WTC11 (cell line): ENCODE measurements at regions not wholly inside any gene's neighbourhood (a gene's known extent, or its start where the extent isn't known, plus 50 kb on each side); places are given as distances from the start of the nearest gene placed in this dataset.
A peak's percentile ranks its signal among the peaks of the same experiment; 100 is the strongest.

Experiments
- ATAC-seq: fragments of 200-7000 bp; cut with Tn5 transposase; 2 replicates; pipeline ENCODE4 v1.10.0; 2021; ENCODE audit warnings: mild to moderate bottlenecking, moderate library complexity
- CTCF ChIA-PET: fragments of 300-600 bp; sonication (Branson Sonifier 250); formaldehyde crosslinking; loops from one replicate; lab custom pipeline; 2021; ENCODE audit warnings: antibody characterized with exemption; lab: Charles Lee
- POLR2A ChIA-PET: fragments of 350-600 bp; sonication (Branson Sonifier 250); formaldehyde crosslinking; loops from one replicate; lab custom pipeline; 2021; ENCODE audit warnings: antibody characterized with exemption; lab: Charles Lee
- DNase-seq: peaks from one replicate; pipeline ENCODE4 v3.0.0; 2021; ENCODE audit warnings: low spot score
- H3K27ac Mint-ChIP-seq: 2 replicates; pipeline ENCODE4 v1.8.0; 2021; ENCODE audit warnings: mixed read lengths
- H3K27me3 Mint-ChIP-seq: 2 replicates; pipeline ENCODE4 v1.8.0; 2021; ENCODE audit warnings: low read depth, mild to moderate bottlenecking, moderate library complexity, mixed read lengths
- H3K36me3 Mint-ChIP-seq: 2 replicates; pipeline ENCODE4 v1.8.0; 2021; ENCODE audit warnings: mixed read lengths
- H3K4me1 Mint-ChIP-seq: 2 replicates; pipeline ENCODE4 v1.8.0; 2022; ENCODE audit warnings: mixed read lengths
- H3K4me3 Mint-ChIP-seq: 2 replicates; pipeline ENCODE4 v1.8.0; 2021; ENCODE audit warnings: mild to moderate bottlenecking, moderate library complexity, mixed read lengths
- H3K9me3 Mint-ChIP-seq: 2 replicates; pipeline ENCODE4 v1.8.0; 2021; ENCODE audit warnings: mixed read lengths
- AR ChIP-seq: fragments of 250-450 bp; sonication (Bioruptor Pico); IDR thresholded peaks from 2 replicates; pipeline ENCODE4 v1.9.0; 2021; ENCODE audit warnings: mild to moderate bottlenecking
- ATF3 ChIP-seq: sonication (generic); formaldehyde crosslinking; conservative IDR thresholded peaks from 2 replicates; pipeline ENCODE4 v1.8.1; 2022; ENCODE audit warnings: mild to moderate bottlenecking, missing genetic modification reagents
- E2F5 ChIP-seq: sonication (generic); formaldehyde crosslinking; IDR thresholded peaks from 2 replicates; pipeline ENCODE4 v1.8.1; 2022; ENCODE audit warnings: mild to moderate bottlenecking, moderate library complexity, missing genetic modification reagents
- FOXJ3 ChIP-seq: sonication (generic); formaldehyde crosslinking; IDR thresholded peaks from 2 replicates; pipeline ENCODE4 v1.9.0; 2021; ENCODE audit warnings: missing genetic modification reagents, mild to moderate bottlenecking, borderline replicate concordance
- GRHL2 ChIP-seq: fragments of 250-450 bp; sonication (Bioruptor Pico); IDR thresholded peaks from 2 replicates; pipeline ENCODE4 v1.8.0; 2022; ENCODE audit warnings: mild to moderate bottlenecking, moderate library complexity; ENCODE audit not compliant: insufficient replicate concordance, severe bottlenecking
- JAZF1 ChIP-seq: fragments of 250-450 bp; sonication (Bioruptor Pico); IDR thresholded peaks from 2 replicates; pipeline ENCODE4 v1.9.0; 2021; ENCODE audit warnings: moderate library complexity, mild to moderate bottlenecking, inconsistent platforms
- KAT7 ChIP-seq: sonication (generic); formaldehyde crosslinking; IDR thresholded peaks from 2 replicates; pipeline ENCODE4 v1.8.1; 2023; ENCODE audit warnings: missing genetic modification reagents, mild to moderate bottlenecking, borderline replicate concordance
- NFATC4 ChIP-seq: fragments of 250-450 bp; sonication (Bioruptor Pico); IDR thresholded peaks from 2 replicates; pipeline ENCODE4 v1.9.0; 2021; ENCODE audit warnings: mild to moderate bottlenecking
- NR3C1 ChIP-seq: sonication (generic); formaldehyde crosslinking; conservative IDR thresholded peaks from 2 replicates; pipeline ENCODE4 v1.8.1; 2023; ENCODE audit warnings: low read depth, mild to moderate bottlenecking, missing genetic modification reagents
- RORB ChIP-seq: fragments of 250-450 bp; sonication (Bioruptor Pico); IDR thresholded peaks from 2 replicates; pipeline ENCODE4 v1.9.0; 2021; ENCODE audit warnings: mild to moderate bottlenecking
- SMAD4 ChIP-seq: sonication (generic); formaldehyde crosslinking; IDR thresholded peaks from 2 replicates; pipeline ENCODE4 v1.8.0; 2022; ENCODE audit warnings: mild to moderate bottlenecking, missing genetic modification reagents
- SP1 ChIP-seq: sonication (generic); formaldehyde crosslinking; conservative IDR thresholded peaks from 2 replicates; pipeline ENCODE4 v1.8.1; 2022; ENCODE audit warnings: missing genetic modification reagents
- TEAD1 ChIP-seq: sonication (generic); formaldehyde crosslinking; IDR thresholded peaks from 2 replicates; pipeline ENCODE4 v1.8.0; 2022; ENCODE audit warnings: mild to moderate bottlenecking, missing genetic modification reagents
- USF1 ChIP-seq: sonication (generic); formaldehyde crosslinking; IDR thresholded peaks from 2 replicates; pipeline ENCODE4 v1.8.0; 2022; ENCODE audit warnings: mild to moderate bottlenecking, missing genetic modification reagents
- ZNF138 ChIP-seq: sonication (generic); formaldehyde crosslinking; conservative IDR thresholded peaks from 2 replicates; pipeline ENCODE4 v1.8.1; 2022; ENCODE audit warnings: mild to moderate bottlenecking, moderate library complexity, missing genetic modification reagents
- ZNF281 ChIP-seq: sonication (generic); formaldehyde crosslinking; IDR thresholded peaks from 2 replicates; pipeline ENCODE4 v1.8.0; 2023; ENCODE audit warnings: mild to moderate bottlenecking, missing genetic modification reagents
- ZNF317 ChIP-seq: sonication (generic); formaldehyde crosslinking; IDR thresholded peaks from 2 replicates; pipeline ENCODE4 v1.8.1; 2023; ENCODE audit warnings: low read depth, mild to moderate bottlenecking, moderate library complexity, missing genetic modification reagents, borderline replicate concordance
- ZNF512 ChIP-seq: sonication (generic); formaldehyde crosslinking; IDR thresholded peaks from 2 replicates; pipeline ENCODE4 v1.8.1; 2022; ENCODE audit warnings: missing genetic modification reagents, borderline replicate concordance

GRCh38 chr9:108676355-108676754 is 179.4 kb downstream of the ACTL7B start:
- H3K4me1 Mint-ChIP-seq = peaks cover 19% of the 10 kb centered on the region
- H3K27ac Mint-ChIP-seq = peak overlapping the region; percentile 75; the same call in 1 of the 2 replicates
- CTCF ChIA-PET = interaction anchor here (1.0 to 1.6 kb wide), 2 partner anchors 177 to 1211 kb away, joined by 3 to 4 read pairs; no protein-coding TSS in a partner anchor
- H3K4me3 Mint-ChIP-seq = peak overlapping the region; percentile 18; the same call in 1 of the 2 replicates
- TF ChIP-seq NR3C1 (CRISPR knock-in tag) = no peak
- no peak for TF ChIP-seq ZNF317 (CRISPR knock-in tag)
- no peak for TF ChIP-seq RORB (CRISPR knock-in tag)
- no peak for TF ChIP-seq ZNF512 (CRISPR knock-in tag)
- TF ChIP-seq SMAD4 (CRISPR knock-in tag) = no peak
- TF ChIP-seq ZNF138 (CRISPR knock-in tag) = no peak
- TF ChIP-seq GRHL2 (CRISPR knock-in tag) = no peak
- no peak for TF ChIP-seq AR (CRISPR knock-in tag)
- TF ChIP-seq JAZF1 (CRISPR knock-in tag) = no peak
- no peak for TF ChIP-seq TEAD1
- TF ChIP-seq SP1 (CRISPR knock-in tag) = no peak
- no peak for TF ChIP-seq E2F5 (CRISPR knock-in tag)
- no peak for TF ChIP-seq USF1 (CRISPR knock-in tag)
- TF ChIP-seq KAT7 (CRISPR knock-in tag) = no peak
- TF ChIP-seq FOXJ3 (CRISPR knock-in tag) = no peak
- TF ChIP-seq ZNF281 (CRISPR knock-in tag) = no peak
- no peak for TF ChIP-seq NFATC4 (CRISPR knock-in tag)
- TF ChIP-seq ATF3 (CRISPR knock-in tag) = no peak
- TF ChIP-seq, all 79 proteins: peak for 0
- Mint-ChIP-seq H3K27me3 (no peaks in the 10 kb centered on the region), H3K36me3 (no peaks in the 10 kb centered on the region), H3K9me3 (no peaks in the 10 kb centered on the region)
- DNase-seq (no peak), ATAC-seq (peak; percentile 85)
- POLR2A ChIA-PET = no interaction called here
